AG04449 (cell line): ENCODE measurements at regions not wholly inside any gene's neighbourhood (a gene's known extent, or its start where the extent isn't known, plus 50 kb on each side); places are given as distances from the start of the nearest gene placed in this dataset.

Experiments used
- CTCF ChIA-PET: fragments of 350-600 bp; formaldehyde crosslinking; extraction: SDS; loops from one replicate; lab custom pipeline; 2021; ENCODE audit warnings: antibody characterized with exemption; lab: Yijun Ruan, JAX
- POLR2A ChIA-PET: fragments of 400-600, 350-600 bp; formaldehyde crosslinking; extraction: SDS; loops from one replicate; lab custom pipeline; 2020; ENCODE audit warnings: antibody characterized with exemption, inconsistent platforms; lab: Yijun Ruan, JAX
- DNase-seq: peaks from one replicate; pipeline ENCODE4 v3.0.0-alpha.2; 2010; ENCODE audit warnings: low read depth, low spot score
- H3K4me3 ChIP-seq: 2 replicates; pipeline ENCODE4 v1.5.1; 2011; ENCODE audit warnings: low read depth, mild to moderate bottlenecking, control low read depth, low read length
- TF ChIP-seq, protein P1 (sequence below): IDR thresholded peaks from one replicate; pipeline ENCODE4 v1.5.1; 2011; ENCODE audit warnings: mild to moderate bottlenecking, moderate library complexity, low read length, control low read depth, inconsistent platforms; ENCODE audit not compliant: insufficient read depth; ENCODE audit errors: missing control alignments

DNA sequence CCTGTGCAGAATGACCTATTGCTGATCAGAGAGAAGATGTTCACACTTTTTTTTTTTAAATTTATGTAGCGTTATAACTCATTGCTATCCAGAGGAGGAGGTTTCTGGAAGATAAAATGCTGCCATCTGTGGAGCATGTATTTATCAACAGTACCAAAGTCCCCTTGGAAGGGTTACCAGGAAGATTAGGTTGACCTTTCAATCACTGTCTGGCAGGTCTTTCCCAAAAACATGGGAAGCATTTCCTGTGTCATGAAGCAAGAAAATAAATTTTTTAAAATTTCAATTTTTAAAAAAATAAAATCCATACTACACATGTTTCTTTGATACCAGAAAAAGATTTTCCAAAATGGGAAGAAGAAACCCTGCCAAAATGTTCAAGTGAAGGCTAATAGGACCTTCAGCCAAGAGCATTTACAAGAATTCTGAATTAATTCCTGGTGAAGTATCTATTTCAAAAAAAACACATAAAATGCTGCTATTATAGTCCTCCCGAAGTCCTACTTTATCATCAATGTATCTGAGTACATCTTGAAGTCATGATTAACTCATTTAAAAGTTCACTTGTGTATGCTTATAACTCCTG lies 143.9 kb upstream of the RND3 start:
- CTCF ChIA-PET, result interaction anchor here (0.7 to 1.2 kb wide), 5 partner anchors 13 to 607 kb away, joined by 3 to 4 read pairs (median 3); no protein-coding TSS in a partner anchor
- TF ChIP-seq, protein P1, sequence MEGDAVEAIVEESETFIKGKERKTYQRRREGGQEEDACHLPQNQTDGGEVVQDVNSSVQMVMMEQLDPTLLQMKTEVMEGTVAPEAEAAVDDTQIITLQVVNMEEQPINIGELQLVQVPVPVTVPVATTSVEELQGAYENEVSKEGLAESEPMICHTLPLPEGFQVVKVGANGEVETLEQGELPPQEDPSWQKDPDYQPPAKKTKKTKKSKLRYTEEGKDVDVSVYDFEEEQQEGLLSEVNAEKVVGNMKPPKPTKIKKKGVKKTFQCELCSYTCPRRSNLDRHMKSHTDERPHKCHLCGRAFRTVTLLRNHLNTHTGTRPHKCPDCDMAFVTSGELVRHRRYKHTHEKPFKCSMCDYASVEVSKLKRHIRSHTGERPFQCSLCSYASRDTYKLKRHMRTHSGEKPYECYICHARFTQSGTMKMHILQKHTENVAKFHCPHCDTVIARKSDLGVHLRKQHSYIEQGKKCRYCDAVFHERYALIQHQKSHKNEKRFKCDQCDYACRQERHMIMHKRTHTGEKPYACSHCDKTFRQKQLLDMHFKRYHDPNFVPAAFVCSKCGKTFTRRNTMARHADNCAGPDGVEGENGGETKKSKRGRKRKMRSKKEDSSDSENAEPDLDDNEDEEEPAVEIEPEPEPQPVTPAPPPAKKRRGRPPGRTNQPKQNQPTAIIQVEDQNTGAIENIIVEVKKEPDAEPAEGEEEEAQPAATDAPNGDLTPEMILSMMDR, result no peak
- POLR2A ChIA-PET, result no interaction called here
- DNase-seq, result no peak
- H3K4me3 ChIP-seq, result no peak overlapping the region

DNA sequence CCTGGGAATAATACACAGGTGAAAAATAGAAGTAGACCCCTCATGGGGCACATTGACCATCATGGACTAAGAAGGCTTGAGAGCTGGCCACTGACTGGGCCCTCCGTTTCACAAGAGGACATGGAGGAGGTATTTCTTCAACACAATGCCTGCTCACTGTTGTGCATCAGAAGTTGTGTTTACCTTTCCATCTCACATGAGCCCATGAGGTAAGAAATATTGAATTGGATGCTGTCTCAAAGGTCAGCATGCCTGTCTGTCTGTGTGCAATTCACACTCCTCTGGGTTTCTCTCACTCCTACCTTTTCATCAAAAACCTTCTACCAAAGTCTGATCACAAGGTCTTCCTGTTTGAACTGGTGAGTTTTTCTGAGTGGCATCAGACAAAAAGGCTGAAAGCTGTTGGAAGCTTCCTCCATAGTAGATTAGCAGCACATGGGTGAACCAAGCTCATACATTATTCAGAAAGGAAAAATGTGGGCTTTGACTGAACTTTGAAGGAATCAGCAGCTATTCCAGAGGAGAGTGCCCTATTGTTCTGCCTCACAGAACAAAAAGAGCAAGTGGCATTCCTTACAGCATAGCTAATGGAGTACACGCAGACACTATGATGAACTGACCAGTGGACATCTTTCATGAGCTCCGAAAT lies 143.2 kb upstream of the RND3 start:
- ChIA-PET CTCF (interaction anchor here (0.7 to 1.2 kb wide), 4 partner anchors 13 to 608 kb away, joined by 3 read pairs; no protein-coding TSS in a partner anchor), POLR2A (no interaction called here)
- TF ChIP-seq, protein P1, result no peak
- no peak for DNase-seq
- no peak overlapping the region for H3K4me3 ChIP-seq

DNA sequence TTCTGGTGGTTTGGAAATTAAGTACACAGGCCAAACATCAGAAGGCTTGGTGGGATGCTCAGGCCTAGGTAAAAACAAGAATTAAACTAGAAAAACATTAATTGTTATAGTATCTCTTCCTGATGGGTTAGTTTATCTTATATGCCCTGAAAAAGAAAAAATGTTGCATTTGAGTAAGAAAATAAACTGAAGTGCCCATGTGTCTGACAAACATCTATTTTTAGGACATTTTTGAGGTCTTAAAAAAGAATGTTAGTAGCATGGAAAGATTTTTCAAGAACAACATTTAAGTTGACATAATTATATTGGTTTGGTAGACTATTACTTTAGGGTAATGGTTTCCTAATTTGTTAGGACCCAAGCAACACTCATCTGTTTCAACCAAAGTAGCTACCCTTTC lies 140.1 kb upstream of the RND3 start:
- POLR2A ChIA-PET, result interaction anchor here (1.1 kb wide), 1 partner anchor 26 kb away, joined by 3 read pairs; no protein-coding TSS in a partner anchor
- CTCF ChIA-PET, result interaction anchor here (0.8 to 1.4 kb wide), 2 partner anchors 17 to 33 kb away, joined by 4 to 5 read pairs; no protein-coding TSS in a partner anchor
- TF ChIP-seq, protein P1, result no peak
- DNase-seq, result no peak
- H3K4me3 ChIP-seq, result no peak overlapping the region

DNA sequence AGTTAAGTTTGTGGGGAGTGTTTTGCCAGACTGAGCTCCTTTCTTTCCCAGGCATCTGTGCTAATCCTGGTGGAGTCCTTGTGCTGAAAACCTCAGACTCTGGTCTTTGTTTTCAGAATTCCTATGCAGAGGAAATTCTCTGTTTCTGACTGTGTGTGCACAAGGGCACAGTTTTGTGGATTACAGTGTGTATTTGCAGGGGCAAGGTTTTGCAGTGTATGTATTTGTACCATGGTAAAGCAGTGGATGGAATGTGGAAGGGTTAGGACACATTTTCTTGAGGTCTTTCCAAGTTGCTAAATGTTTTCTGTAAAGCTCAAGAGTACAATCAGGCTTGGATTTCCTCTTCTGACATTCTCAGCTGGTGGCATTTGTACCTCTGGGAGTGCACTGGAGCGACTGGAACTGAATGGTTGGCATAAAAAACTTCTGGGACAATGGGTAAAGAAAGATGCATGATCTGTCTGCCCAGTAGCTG lies 139.5 kb upstream of the RND3 start:
- H3K4me3 ChIP-seq, result no peak overlapping the region
- TF ChIP-seq, protein P1, result no peak
- ChIA-PET POLR2A (interaction anchor here (1.1 kb wide), 1 partner anchor 25 kb away, joined by 3 read pairs; no protein-coding TSS in a partner anchor), CTCF (interaction anchor here (0.8 to 1.4 kb wide), 2 partner anchors 18 to 34 kb away, joined by 4 to 5 read pairs; no protein-coding TSS in a partner anchor)
- DNase-seq, result no peak

DNA sequence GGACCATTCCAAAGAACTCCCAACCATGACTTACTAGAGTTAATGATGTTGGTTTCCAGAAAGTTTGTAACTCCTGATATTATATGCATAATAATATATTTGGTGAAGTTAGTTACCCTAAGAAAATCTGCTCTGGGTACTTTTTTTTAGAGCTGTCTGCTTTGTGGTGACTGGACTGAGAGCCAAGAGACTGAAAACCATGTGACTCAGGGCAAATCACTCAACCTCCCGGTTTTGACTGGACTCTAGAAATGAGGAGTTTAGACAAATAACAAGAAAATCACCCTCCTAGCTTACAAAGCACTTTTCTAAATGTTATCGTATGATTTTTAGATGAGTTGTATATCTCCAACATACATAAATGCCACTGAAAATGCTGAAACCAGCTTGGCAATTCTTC lies 138.3 kb upstream of the RND3 start:
- ChIA-PET POLR2A (no interaction called here), CTCF (interaction anchor here (1.1 kb wide), 1 partner anchor 39 kb away, joined by 3 read pairs; no protein-coding TSS in a partner anchor)
- no peak overlapping the region for H3K4me3 ChIP-seq
- no peak for DNase-seq
- TF ChIP-seq, protein P1, result no peak

DNA sequence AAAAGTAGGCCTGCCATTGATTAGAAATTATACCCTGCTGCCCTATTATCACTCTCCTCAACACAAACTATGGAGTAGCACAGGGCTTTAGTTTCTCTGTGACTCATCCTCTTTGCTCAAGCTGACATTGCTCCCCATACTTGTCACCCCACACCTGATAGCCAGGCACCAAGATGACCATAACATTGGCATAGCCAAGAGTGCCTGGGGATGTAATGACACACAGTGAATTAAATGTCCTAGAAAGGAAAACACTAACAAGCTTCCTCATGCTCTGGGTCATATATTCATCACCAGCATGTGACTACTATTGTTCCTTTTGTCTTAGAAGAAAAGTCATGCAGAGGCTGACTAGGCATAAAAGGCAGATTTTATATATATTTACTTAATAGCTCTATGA lies 137.8 kb upstream of the RND3 start:
- ChIA-PET CTCF (interaction anchor here (1.1 to 1.5 kb wide), 2 partner anchors 38 to 428 kb away, joined by 3 read pairs; no protein-coding TSS in a partner anchor), POLR2A (no interaction called here)
- H3K4me3 ChIP-seq, result no peak overlapping the region
- no peak for DNase-seq
- TF ChIP-seq, protein P1, result no peak
